Stimulated activated CD8-positive, alpha-beta memory T cell treated with anti-CD3 and anti-CD28 coated beads, Interleukin-7, amount 100 ng/mL, for 4 hours (primary cell): ENCODE measurements at regions not wholly inside any gene's neighbourhood (a gene's known extent, or its start where the extent isn't known, plus 50 kb on each side); places are given as distances from the start of the nearest gene placed in this dataset.
"Not testable (repeated sequence)": the region's sequence is repeated elsewhere in the genome, so short reads cannot be mapped to it uniquely, and the experiment has no call there.

Source experiments
- DNase-seq, 2 donors: peaks; one replicate each; pipeline ENCODE4 v3.0.0-alpha.2; 2020; ENCODE audit warnings: low read depth in 2 of 2

- no peak for DNase-seq
Observed at GRCh38 chr1:38758820-38759219, 100.8 kb downstream of the RRAGC start.

- DNase-seq: no peak
Observed at GRCh38 chr1:38746941-38747600, 112.5 kb downstream of the RRAGC start.

- no peak for DNase-seq
Observed at GRCh38 chr1:38746402-38746935, 113.1 kb downstream of the RRAGC start.

- DNase-seq: no peak
Observed at GRCh38 chr1:38745476-38746401, 113.8 kb downstream of the RRAGC start.

GRCh38 chr1:38744452-38745350 is 114.9 kb downstream of the RRAGC start:
- DNase-seq: no peak

- no peak for DNase-seq
Observed at GRCh38 chr1:38743184-38743583, 116.4 kb downstream of the RRAGC start.

GRCh38 chr1:38741341-38741740 is 118.2 kb downstream of the RRAGC start:
- no peak for DNase-seq

- DNase-seq: no peak
Observed at GRCh38 chr1:38740487-38740886, 119.1 kb downstream of the RRAGC start.

GRCh38 chr1:38738207-38738606 is 121.4 kb downstream of the RRAGC start:
- no peak for DNase-seq

- no peak for DNase-seq
Observed at GRCh38 chr1:38736399-38736798, 123.2 kb downstream of the RRAGC start.

- DNase-seq: no peak
Observed at GRCh38 chr1:38735651-38736161, 123.9 kb downstream of the RRAGC start.

GRCh38 chr1:38733761-38734160 is 125.8 kb downstream of the RRAGC start:
- no peak for DNase-seq

GRCh38 chr1:38730511-38731397 is 128.8 kb downstream of the RRAGC start:
- no peak for DNase-seq

GRCh38 chr1:38728585-38728908 is 131.0 kb downstream of the RRAGC start:
- no peak for DNase-seq

- DNase-seq: no peak
Observed at GRCh38 chr1:38727684-38728584, 131.6 kb downstream of the RRAGC start.

- DNase-seq: not testable (repeated sequence)
Observed at GRCh38 chr1:38725321-38725961, 134.1 kb downstream of the RRAGC start.

- no peak for DNase-seq
Observed at GRCh38 chr1:38724160-38725131, 135.1 kb downstream of the RRAGC start.

GRCh38 chr1:38721816-38722215 is 137.8 kb downstream of the RRAGC start:
- DNase-seq: no peak
